Activated CD4-positive, alpha-beta T cell treated with anti-CD3 and anti-CD28 coated beads for 36 hours (primary cell): ENCODE measurements at regions not wholly inside any gene's neighbourhood (a gene's known extent, or its start where the extent isn't known, plus 50 kb on each side); places are given as distances from the start of the nearest gene placed in this dataset.
A peak's percentile ranks its signal among the peaks of the same experiment; 100 is the strongest.
"Not testable (repeated sequence)": the region's sequence is repeated elsewhere in the genome, so short reads cannot be mapped to it uniquely, and the experiment has no call there.

ENCODE experiments used
- ATAC-seq: fragments of 200-7000 bp; cut with Tn5 transposase; one replicate; pipeline ENCODE4 v1.10.0; 2021; ENCODE audit warnings: mild to moderate bottlenecking, moderate library complexity
- CTCF ChIA-PET: fragments of 350-600 bp; sonication (Branson Sonifier 250); formaldehyde crosslinking; loops from one replicate; lab custom pipeline; 2021; ENCODE audit warnings: antibody characterized with exemption; lab: Charles Lee
- POLR2A ChIA-PET: fragments of 350-600 bp; sonication (Branson Sonifier 250); formaldehyde crosslinking; loops from one replicate; lab custom pipeline; 2021; ENCODE audit warnings: antibody characterized with exemption, inconsistent platforms; lab: Charles Lee
- DNase-seq: peaks from one replicate; pipeline ENCODE4 v3.0.0-alpha.2; 2020
- H3K27ac Mint-ChIP-seq: one replicate; pipeline ENCODE4 v1.8.0; 2021; ENCODE audit warnings: mixed read lengths
- H3K27me3 Mint-ChIP-seq: one replicate; pipeline ENCODE4 v1.8.0; 2021; ENCODE audit warnings: mixed read lengths
- H3K36me3 Mint-ChIP-seq: one replicate; pipeline ENCODE4 v1.8.0; 2021; ENCODE audit warnings: low read depth, mixed read lengths
- H3K4me1 Mint-ChIP-seq: one replicate; pipeline ENCODE4 v1.8.0; 2021; ENCODE audit warnings: mixed read lengths
- H3K4me3 Mint-ChIP-seq: one replicate; pipeline ENCODE4 v1.8.0; 2021; ENCODE audit warnings: mild to moderate bottlenecking, moderate library complexity, mixed read lengths
- H3K9me3 Mint-ChIP-seq: one replicate; pipeline ENCODE4 v1.8.0; 2021; ENCODE audit warnings: low read depth, mixed read lengths
- intact Hi-C, 2 experiments: fragments of 100-400 bp; cut with DNase I in 1 of 2; cut with micrococcal nuclease in 1 of 2; formaldehyde crosslinking; loops; one replicate each; pipeline versions ENCODE4 v1.14.2 to v1.15.1; 2022 to 2024; cut with DNase I, micrococcal nuclease

- intact Hi-C loops: no loop called here
- H3K4me1 Mint-ChIP-seq: no peaks in the 10 kb centered on the region
- CTCF ChIA-PET: no interaction called here
Observed at GRCh38 chrX:121479406-121479805, 432.0 kb downstream of the GLUD2 start.

GRCh38 chrX:121496966-121497365, 449.6 kb downstream of the GLUD2 start:
- no peak for DNase-seq
- Mint-ChIP-seq H3K27me3 (no peaks in the 10 kb centered on the region), H3K27ac (no peak overlapping the region), H3K4me3 (no peak overlapping the region), H3K4me1 (no peaks in the 10 kb centered on the region), H3K36me3 (no peaks in the 10 kb centered on the region), H3K9me3 (no peaks in the 10 kb centered on the region)
- ChIA-PET CTCF (no interaction called here), POLR2A (no interaction called here)
- intact Hi-C loops: no loop called here
- no peak for ATAC-seq

More at GRCh38 chrX:121479406-121479805, 432.0 kb downstream of the GLUD2 start:
- no peak for DNase-seq
- no peak overlapping the region for H3K27ac Mint-ChIP-seq
- no peak for ATAC-seq
- POLR2A ChIA-PET: no interaction called here
- H3K9me3 Mint-ChIP-seq: no peaks in the 10 kb centered on the region
- H3K4me3 Mint-ChIP-seq: no peak overlapping the region
- H3K36me3 Mint-ChIP-seq: no peaks in the 10 kb centered on the region
- H3K27me3 Mint-ChIP-seq: no peaks in the 10 kb centered on the region

GRCh38 chrX:121504153-121504552, 456.7 kb downstream of the GLUD2 start:
- DNase-seq (peak; percentile 4), ATAC-seq (peak; percentile 49)
- Mint-ChIP-seq H3K27me3 (no peaks in the 10 kb centered on the region), H3K27ac (no peak overlapping the region), H3K9me3 (no peaks in the 10 kb centered on the region), H3K36me3 (no peaks in the 10 kb centered on the region), H3K4me1 (no peaks in the 10 kb centered on the region), H3K4me3 (no peak overlapping the region)
- POLR2A ChIA-PET: no interaction called here
- intact Hi-C loops: no loop called here
- CTCF ChIA-PET: no interaction called here

GRCh38 chrX:121546317-121546716, 498.9 kb downstream of the GLUD2 start:
- Mint-ChIP-seq H3K27me3 (no peaks in the 10 kb centered on the region), H3K27ac (no peak overlapping the region), H3K9me3 (no peaks in the 10 kb centered on the region), H3K4me3 (no peak overlapping the region), H3K36me3 (no peaks in the 10 kb centered on the region), H3K4me1 (no peaks in the 10 kb centered on the region)
- DNase-seq: no peak
- ChIA-PET CTCF (no interaction called here), POLR2A (no interaction called here)
- intact Hi-C loops: no loop called here
- no peak for ATAC-seq

DNA sequence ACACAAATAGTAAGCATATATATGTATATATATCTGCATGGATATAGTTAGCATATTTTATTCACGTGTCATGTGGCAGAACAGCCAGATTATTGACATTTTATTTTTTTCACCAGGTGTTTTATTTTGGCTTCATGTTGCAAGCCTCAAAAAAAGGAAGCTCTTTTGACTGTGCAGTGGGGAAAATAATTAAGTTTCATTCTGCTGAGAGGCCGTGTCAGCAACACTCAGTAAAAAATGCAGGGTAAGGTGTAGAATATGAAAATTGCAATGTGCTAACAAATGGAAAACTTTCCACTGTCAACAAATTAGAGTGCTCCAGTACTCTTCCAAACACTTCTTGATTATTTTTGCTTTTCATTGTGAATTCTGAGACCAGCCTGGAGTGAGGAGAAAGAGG, 511.5 kb downstream of the GLUD2 start:
- ChIA-PET CTCF (no interaction called here), POLR2A (no interaction called here)
- H3K36me3 Mint-ChIP-seq: no peaks in the 10 kb centered on the region
- DNase-seq (no peak), ATAC-seq (no peak)
- no peak overlapping the region for H3K4me3 Mint-ChIP-seq
- H3K27ac Mint-ChIP-seq: no peak overlapping the region
- no peaks in the 10 kb centered on the region for H3K9me3 Mint-ChIP-seq
- no peaks in the 10 kb centered on the region for H3K4me1 Mint-ChIP-seq
- intact Hi-C loops: no loop called here
- no peaks in the 10 kb centered on the region for H3K27me3 Mint-ChIP-seq

- no peak overlapping the region for H3K27ac Mint-ChIP-seq
- ChIA-PET POLR2A (no interaction called here), CTCF (no interaction called here)
- no peaks in the 10 kb centered on the region for H3K9me3 Mint-ChIP-seq
- intact Hi-C loops: no loop called here
- DNase-seq (no peak), ATAC-seq (no peak)
- no peaks in the 10 kb centered on the region for H3K36me3 Mint-ChIP-seq
- H3K27me3 Mint-ChIP-seq: no peaks in the 10 kb centered on the region
- no peak overlapping the region for H3K4me3 Mint-ChIP-seq
- no peaks in the 10 kb centered on the region for H3K4me1 Mint-ChIP-seq
Observed at GRCh38 chrX:121562616-121563015, 515.2 kb downstream of the GLUD2 start.

DNA sequence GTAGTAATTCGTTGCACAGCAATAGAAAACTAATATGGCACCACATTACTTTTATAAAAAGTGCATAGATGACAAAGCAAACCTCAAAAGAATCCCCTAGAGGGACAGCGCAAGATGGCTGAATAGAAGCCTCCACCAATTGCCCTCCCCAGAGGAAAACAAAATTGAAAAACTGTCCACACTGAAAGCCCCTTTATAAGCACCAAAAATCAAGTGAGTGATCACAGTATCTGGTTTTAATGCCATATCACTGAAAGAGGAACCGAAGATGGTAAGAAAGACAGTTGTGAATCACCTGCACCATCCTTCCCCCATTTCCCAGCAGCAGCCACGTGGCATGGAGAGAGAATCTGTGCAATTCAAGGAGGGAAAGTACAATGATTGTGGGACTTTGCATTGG, 522.2 kb downstream of the GLUD2 start:
- no peak for ATAC-seq
- peaks cover 3% of the 10 kb centered on the region for H3K4me1 Mint-ChIP-seq
- H3K27ac Mint-ChIP-seq: no peak overlapping the region
- CTCF ChIA-PET: no interaction called here
- POLR2A ChIA-PET: no interaction called here
- no peak overlapping the region for H3K4me3 Mint-ChIP-seq
- peaks cover 2% of the 10 kb centered on the region for H3K9me3 Mint-ChIP-seq
- no peaks in the 10 kb centered on the region for H3K27me3 Mint-ChIP-seq
- intact Hi-C loops: no loop called here
- H3K36me3 Mint-ChIP-seq: no peaks in the 10 kb centered on the region
- no peak for DNase-seq

DNA sequence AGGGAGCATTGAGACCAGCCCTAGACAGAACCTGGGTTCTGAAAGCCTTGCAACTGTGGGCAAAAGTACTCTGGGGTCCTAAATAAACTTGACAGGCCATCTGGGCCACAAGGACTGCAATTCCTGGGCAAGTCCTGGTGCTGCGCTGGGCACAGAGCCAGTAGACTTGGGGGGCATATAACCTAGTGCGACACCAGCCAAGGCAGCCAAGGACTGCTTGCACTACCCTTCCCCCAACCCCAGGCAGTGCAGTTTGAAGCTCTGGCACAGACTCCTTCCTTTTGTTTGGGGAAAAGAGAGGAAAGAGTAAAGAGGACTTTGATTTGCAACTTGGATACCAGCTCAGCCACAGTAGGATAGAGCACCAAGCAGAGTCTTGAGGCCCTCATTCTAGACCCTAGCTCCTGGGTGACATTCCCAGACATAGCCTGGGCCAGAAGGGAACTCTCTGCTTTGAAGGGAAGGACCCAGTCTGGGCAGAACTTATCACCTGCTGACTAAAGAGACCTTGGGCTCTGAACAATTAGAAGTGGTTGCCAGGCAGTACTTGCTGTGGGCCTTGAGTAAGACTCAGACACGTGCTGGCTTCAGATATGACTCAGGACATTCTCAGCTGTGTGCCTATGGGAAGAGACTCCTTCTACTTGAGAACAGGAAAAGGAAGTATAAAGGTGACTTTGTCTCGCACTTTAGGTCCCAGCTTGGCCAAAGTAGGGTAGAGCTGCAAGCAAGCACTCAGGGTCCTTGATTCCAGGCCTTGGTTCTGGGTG, 522.8 kb downstream of the GLUD2 start:
- no peak overlapping the region for H3K4me3 Mint-ChIP-seq
- no peaks in the 10 kb centered on the region for H3K36me3 Mint-ChIP-seq
- CTCF ChIA-PET: no interaction called here
- POLR2A ChIA-PET: no interaction called here
- no peak for ATAC-seq
- intact Hi-C loops: no loop called here
- H3K27ac Mint-ChIP-seq: no peak overlapping the region
- no peak for DNase-seq
- no peaks in the 10 kb centered on the region for H3K27me3 Mint-ChIP-seq
- H3K9me3 Mint-ChIP-seq: peaks cover 2% of the 10 kb centered on the region
- H3K4me1 Mint-ChIP-seq: peaks cover 3% of the 10 kb centered on the region

DNA sequence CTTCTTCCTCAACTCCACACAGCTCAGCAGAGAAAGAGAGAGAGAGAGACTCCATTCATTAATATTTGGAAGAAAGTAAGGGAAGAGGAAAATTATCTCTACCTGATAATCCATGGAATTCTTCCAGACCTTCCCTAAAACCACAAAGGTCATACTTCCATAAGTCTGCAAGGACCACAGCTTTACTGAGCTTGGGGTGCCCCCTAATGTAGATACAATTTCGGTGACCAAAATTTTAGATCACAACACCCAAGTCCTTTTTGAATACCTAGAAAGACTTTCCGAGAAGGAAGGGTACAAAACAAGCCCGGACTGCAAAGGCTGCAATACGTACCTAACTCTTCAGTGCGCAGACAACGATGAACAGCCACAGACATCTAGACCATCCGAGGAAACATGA, 523.9 kb downstream of the GLUD2 start:
- no peaks in the 10 kb centered on the region for H3K36me3 Mint-ChIP-seq
- peaks cover 3% of the 10 kb centered on the region for H3K4me1 Mint-ChIP-seq
- ATAC-seq: no peak
- DNase-seq: no peak
- ChIA-PET CTCF (no interaction called here), POLR2A (no interaction called here)
- peaks cover 2% of the 10 kb centered on the region for H3K9me3 Mint-ChIP-seq
- H3K27me3 Mint-ChIP-seq: no peaks in the 10 kb centered on the region
- intact Hi-C loops: no loop called here
- no peak overlapping the region for H3K27ac Mint-ChIP-seq
- no peak overlapping the region for H3K4me3 Mint-ChIP-seq

DNA sequence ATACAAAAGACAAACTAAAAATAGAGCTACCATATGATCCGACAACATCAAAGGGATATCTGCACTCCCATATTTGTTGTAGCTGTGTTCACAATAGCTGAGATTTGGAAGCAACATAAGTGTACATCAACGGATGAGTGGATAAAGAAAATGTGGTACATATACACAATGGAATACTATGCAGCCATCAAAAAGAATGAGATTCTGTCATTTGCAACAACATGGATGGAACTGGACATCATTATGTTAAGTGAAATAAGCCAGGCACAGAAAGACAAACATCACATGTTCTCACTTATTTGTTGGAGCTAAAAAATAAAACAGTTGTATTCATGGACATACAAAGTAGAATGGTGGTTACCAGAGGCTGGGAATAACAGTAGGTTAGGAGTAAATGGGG, 527.0 kb downstream of the GLUD2 start:
- POLR2A ChIA-PET, CTCF ChIA-PET, ATAC-seq: not testable (repeated sequence)

DNA sequence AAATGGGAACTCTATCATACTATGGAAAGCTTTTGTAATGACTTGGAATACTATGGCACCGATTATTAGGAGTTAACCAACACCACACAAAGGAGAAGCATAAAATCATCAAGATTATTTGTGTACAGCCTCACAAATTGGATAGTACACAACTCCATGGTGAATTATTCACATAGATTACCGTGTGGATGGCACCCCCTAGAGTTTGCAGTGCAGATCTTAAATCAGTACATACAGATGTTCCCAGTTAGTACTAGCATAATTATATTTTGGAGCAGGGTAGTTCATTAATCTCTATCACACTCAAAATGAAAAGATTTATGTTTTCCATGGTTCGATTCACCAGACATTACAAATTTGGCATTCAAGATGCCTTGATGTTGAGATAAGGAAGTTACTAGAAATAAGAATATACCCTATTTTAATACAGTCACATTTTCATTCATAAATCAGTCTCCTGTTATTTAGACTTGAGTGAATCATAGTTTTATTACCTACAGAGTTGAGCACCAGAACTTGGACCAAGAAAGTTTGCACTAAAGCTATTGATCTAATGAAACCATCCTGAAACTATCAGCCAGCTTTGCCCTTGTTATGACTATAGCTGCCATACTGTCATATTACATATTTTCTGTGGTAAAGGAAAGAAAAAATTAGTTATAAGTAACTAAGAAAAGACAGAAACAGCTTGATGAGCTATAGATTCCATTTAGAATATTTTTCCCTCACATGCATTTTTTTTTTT, 531.8 kb downstream of the GLUD2 start:
- ATAC-seq (peak; percentile 64), DNase-seq (peak; percentile 43)
- CTCF ChIA-PET: interaction anchor here (0.6 kb wide), 2 partner anchors 74 to 213 kb away, joined by 3 to 4 read pairs; no protein-coding TSS in a partner anchor
- H3K9me3 Mint-ChIP-seq: peaks cover 1% of the 10 kb centered on the region
- peaks cover 10% of the 10 kb centered on the region for H3K4me1 Mint-ChIP-seq
- intact Hi-C loops: loop anchor here (1.0 to 5.0 kb wide), 5 partner anchors 270 to 1082 kb away; no protein-coding TSS in a partner anchor
- H3K36me3 Mint-ChIP-seq: no peaks in the 10 kb centered on the region
- no peaks in the 10 kb centered on the region for H3K27me3 Mint-ChIP-seq
- no peak overlapping the region for H3K27ac Mint-ChIP-seq
- no peak overlapping the region for H3K4me3 Mint-ChIP-seq
- POLR2A ChIA-PET: interaction anchor here (0.6 kb wide), 1 partner anchor 730 kb away, joined by 4 read pairs; no protein-coding TSS in a partner anchor

More for the DNA sequence above, 527.0 kb downstream of the GLUD2 start:
- H3K4me3 Mint-ChIP-seq, H3K9me3 Mint-ChIP-seq, DNase-seq, H3K4me1 Mint-ChIP-seq, H3K27ac Mint-ChIP-seq, intact Hi-C loops, H3K36me3 Mint-ChIP-seq, H3K27me3 Mint-ChIP-seq: not testable (repeated sequence)

DNA sequence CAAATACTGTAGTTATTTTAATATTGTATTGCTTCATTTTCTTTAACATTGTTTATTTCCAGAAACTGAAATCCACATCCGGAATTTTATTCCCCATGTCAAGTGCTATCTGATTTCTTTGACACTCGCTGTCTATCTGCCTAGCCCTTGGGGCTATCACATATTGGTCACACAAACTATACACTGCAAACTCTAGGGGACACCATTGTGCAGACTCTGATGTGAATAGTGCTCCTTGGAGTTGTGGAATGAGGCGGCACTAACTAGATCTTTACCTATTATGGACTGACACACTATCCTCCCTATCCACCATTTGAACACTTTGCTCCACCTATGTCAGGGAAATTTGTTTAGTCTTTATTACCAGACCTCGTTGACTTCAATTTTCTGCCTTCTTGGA, 534.5 kb downstream of the GLUD2 start:
- H3K27me3 Mint-ChIP-seq: no peaks in the 10 kb centered on the region
- no peak overlapping the region for H3K27ac Mint-ChIP-seq
- intact Hi-C loops: no loop called here
- ATAC-seq (no peak), DNase-seq (no peak)
- H3K4me3 Mint-ChIP-seq: no peak overlapping the region
- H3K4me1 Mint-ChIP-seq: peaks cover 10% of the 10 kb centered on the region
- CTCF ChIA-PET: no interaction called here
- H3K36me3 Mint-ChIP-seq: no peaks in the 10 kb centered on the region
- H3K9me3 Mint-ChIP-seq: no peaks in the 10 kb centered on the region
- POLR2A ChIA-PET: no interaction called here
